ENCODE measurements at regions not wholly inside any gene's neighbourhood (a gene's known extent, or its start where the extent isn't known, plus 50 kb on each side); places are given as distances from the start of the nearest gene placed in this dataset.

- H3K9me3 ChIP-seq (ENCODE audit: control insufficient read depth, insufficient read depth, low read length), result no peaks in the 10 kb centered on the region
- no peak overlapping the region for H2BK15ac ChIP-seq (ENCODE audit: low read depth, low read length)
- in situ Hi-C loops (cut with MboI; ENCODE audit: low sequenced_read_pairs) (no loop called here), dilution Hi-C loops (cut with HindIII; ENCODE audit: low sequenced_read_pairs, unreplicated experiment) (no loop called here), intact Hi-C loops (cut with micrococcal nuclease) (no loop called here)
- H4K8ac ChIP-seq (ENCODE audit: low read depth in 2 of 2, low read length in 2 of 2), result no peak overlapping the region
- H4K91ac ChIP-seq (ENCODE audit: insufficient read depth, low read depth, low read length), result no peak overlapping the region
- no peaks in the 10 kb centered on the region for H3K4me1 ChIP-seq (ENCODE audit: control insufficient read depth, insufficient read depth, low read length)
- ChIA-PET POLR2A (ENCODE audit: unreplicated experiment) (no interaction called here), CTCF (no interaction called here)
- no peaks in the 10 kb centered on the region for H4K20me1 ChIP-seq (ENCODE audit: insufficient read depth, low read length)
- no peaks in the 10 kb centered on the region for H3K27me3 ChIP-seq (ENCODE audit: control insufficient read depth, insufficient read depth, low read length)
- H3K23ac ChIP-seq (ENCODE audit: low read depth, low read length), result no peak overlapping the region
- WGBS, 2 experiments (ENCODE audit: extremely low coverage in 2 of 2, insufficient read length in 1 of 2), result no CpG with 5 or more reads among the region's 5 CpGs
- H3K14ac ChIP-seq (replicated peaks; ENCODE audit: low read depth, low read length), result no peak overlapping the region
- no peak overlapping the region for H3K4me3 ChIP-seq (ENCODE audit: insufficient read depth, low read depth, low read length)
- no peak overlapping the region for H3K9ac ChIP-seq (ENCODE audit: low read depth, low read length)
- no peak overlapping the region for H2BK20ac ChIP-seq (ENCODE audit: low read depth, low read length)
- no peaks in the 10 kb centered on the region for H3K79me1 ChIP-seq (ENCODE audit: low read depth in 1 of 2, low read length in 2 of 2)
- ATAC-seq (ENCODE audit: low read depth) (no peak), DNase-seq (no peak)
- no TSS peak for BruUV-seq (replicated peaks)
- no peak overlapping the region for H3K27ac ChIP-seq (ENCODE audit: insufficient read depth, low read length)
- H3K56ac ChIP-seq (ENCODE audit: extremely low read depth, insufficient read depth, low read length), result no peak overlapping the region
- no peak overlapping the region for H2AFZ ChIP-seq (replicated peaks; ENCODE audit: low read length, poor library complexity)
- no peak overlapping the region for H3K18ac ChIP-seq (ENCODE audit: low read depth, low read length)
- H4K5ac ChIP-seq (ENCODE audit: low read depth, low read length), result no peak overlapping the region
- no peak overlapping the region for H3K4me2 ChIP-seq (ENCODE audit: low read depth, low read length)
- TF ChIP-seq, protein P1, sequence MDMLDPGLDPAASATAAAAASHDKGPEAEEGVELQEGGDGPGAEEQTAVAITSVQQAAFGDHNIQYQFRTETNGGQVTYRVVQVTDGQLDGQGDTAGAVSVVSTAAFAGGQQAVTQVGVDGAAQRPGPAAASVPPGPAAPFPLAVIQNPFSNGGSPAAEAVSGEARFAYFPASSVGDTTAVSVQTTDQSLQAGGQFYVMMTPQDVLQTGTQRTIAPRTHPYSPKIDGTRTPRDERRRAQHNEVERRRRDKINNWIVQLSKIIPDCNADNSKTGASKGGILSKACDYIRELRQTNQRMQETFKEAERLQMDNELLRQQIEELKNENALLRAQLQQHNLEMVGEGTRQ (IDR thresholded peaks at IDR 0.05; ENCODE audit: low read depth, low read length), result no peak
- TF ChIP-seq RAD21 (IDR thresholded peaks at IDR 0.05; ENCODE audit: low read length) (no peak), SMC3 (IDR thresholded peaks at IDR 0.05; ENCODE audit: low read depth, low read length) (no peak), MXI1 (IDR thresholded peaks at IDR 0.05; ENCODE audit: borderline replicate concordance, low read depth, low read length) (no peak)
- no peak overlapping the region for H2BK120ac ChIP-seq (ENCODE audit: low read depth, low read length)
- H3K36me3 ChIP-seq (ENCODE audit: control insufficient read depth, insufficient read depth, low read length), result no peaks in the 10 kb centered on the region
- H2AK5ac ChIP-seq (ENCODE audit: low read depth, low read length), result no peak overlapping the region
- no peak overlapping the region for H2AK9ac ChIP-seq (replicated peaks; ENCODE audit: low read depth, low read length, poor library complexity)
- no peak overlapping the region for H2BK5ac ChIP-seq (ENCODE audit: low read depth, low read length, poor library complexity, severe bottlenecking)
- H3K9me1 ChIP-seq (ENCODE audit: insufficient read depth, low read length), result no peaks in the 10 kb centered on the region
- H3K4ac ChIP-seq (ENCODE audit: low read depth, low read length), result no peak overlapping the region
Observed at GRCh38 chr9:11039006-11039405, 426.2 kb upstream of the PTPRD start.

All from IMR-90 (cell line).